ENCODE measurements at regions not wholly inside any gene's neighbourhood (a gene's known extent, or its start where the extent isn't known, plus 50 kb on each side); places are given as distances from the start of the nearest gene placed in this dataset.
"Not testable (repeated sequence)": the region's sequence is repeated elsewhere in the genome, so short reads cannot be mapped to it uniquely, and the experiment has no call there.

- DNase-seq (ENCODE audit: low spot score) = no peak
Measured at GRCh38 chr10:33899578-33900531, 565.4 kb upstream of the NRP1 start.

- DNase-seq (ENCODE audit: low spot score) = peak; percentile 67
Measured at GRCh38 chr10:33897291-33897752, 562.9 kb upstream of the NRP1 start.

- no peak for DNase-seq (ENCODE audit: low spot score)
Measured at GRCh38 chr10:33893506-33893905, 559.0 kb upstream of the NRP1 start.

GRCh38 chr10:33889371-33889770 is 554.9 kb upstream of the NRP1 start:
- no peak for DNase-seq (ENCODE audit: low spot score)

GRCh38 chr10:33887188-33887587 is 552.7 kb upstream of the NRP1 start:
- DNase-seq (ENCODE audit: low spot score) = no peak

GRCh38 chr10:33886299-33886698 is 551.8 kb upstream of the NRP1 start:
- DNase-seq (ENCODE audit: low spot score) = no peak

- DNase-seq (ENCODE audit: low spot score) = no peak
Measured at GRCh38 chr10:33884604-33885003, 550.1 kb upstream of the NRP1 start.

- peak; percentile 79 for DNase-seq (ENCODE audit: low spot score)
Measured at GRCh38 chr10:33883881-33884280, 549.4 kb upstream of the NRP1 start.

GRCh38 chr10:33882996-33883395 is 548.5 kb upstream of the NRP1 start:
- DNase-seq (ENCODE audit: low spot score) = no peak

GRCh38 chr10:33880291-33880690 is 545.8 kb upstream of the NRP1 start:
- no peak for DNase-seq (ENCODE audit: low spot score)

- DNase-seq (ENCODE audit: low spot score) = no peak
Measured at GRCh38 chr10:33878238-33878786, 543.8 kb upstream of the NRP1 start.

- no peak for DNase-seq (ENCODE audit: low spot score)
Measured at GRCh38 chr10:33876584-33877400, 542.3 kb upstream of the NRP1 start.

- DNase-seq (ENCODE audit: low spot score) = no peak
Measured at GRCh38 chr10:33875924-33876583, 541.6 kb upstream of the NRP1 start.

- no peak for DNase-seq (ENCODE audit: low spot score)
Measured at GRCh38 chr10:33871061-33871956, 536.8 kb upstream of the NRP1 start.

- DNase-seq (ENCODE audit: low spot score) = no peak
Measured at GRCh38 chr10:33869481-33869880, 535.0 kb upstream of the NRP1 start.

GRCh38 chr10:33869028-33869427 is 534.6 kb upstream of the NRP1 start:
- no peak for DNase-seq (ENCODE audit: low spot score)

- DNase-seq (ENCODE audit: low spot score) = not testable (repeated sequence)
Measured at GRCh38 chr10:33867199-33867789, 532.8 kb upstream of the NRP1 start.

GRCh38 chr10:33863352-33863751 is 528.9 kb upstream of the NRP1 start:
- DNase-seq (ENCODE audit: low spot score) = peak; percentile 57

GRCh38 chr10:33862536-33863105 is 528.2 kb upstream of the NRP1 start:
- DNase-seq (ENCODE audit: low spot score) = peak; percentile 42

- no peak for DNase-seq (ENCODE audit: low spot score)
Measured at GRCh38 chr10:33861833-33862232, 527.4 kb upstream of the NRP1 start.

Data from kidney tubule cell (primary cell).